ENCODE measurements at regions not wholly inside any gene's neighbourhood (a gene's known extent, or its start where the extent isn't known, plus 50 kb on each side); places are given as distances from the start of the nearest gene placed in this dataset.

GRCh38 chr3:94251566-94251965 lies 188.7 kb downstream of the NSUN3 start:
- no peaks in the 10 kb centered on the region for H3K36me3 Mint-ChIP-seq
- H3K36me3 ChIP-seq (ENCODE audit: control insufficient read depth, insufficient read depth, low read length), result no peaks in the 10 kb centered on the region
- TF ChIP-seq CTCF (IDR thresholded peaks at IDR 0.05), result no peak
- DNase-seq (no peak), ATAC-seq (no peak)
- H3K9me3 ChIP-seq (ENCODE audit: control insufficient read depth, insufficient read depth, low read length), result no peaks in the 10 kb centered on the region
- peaks cover 0 to 2% of the 10 kb centered on the region in 2 donors for H3K9me3 Mint-ChIP-seq
- no peaks in the 10 kb centered on the region for H3K4me1 ChIP-seq (ENCODE audit: control insufficient read depth, insufficient read depth, low read length)
- H3K4me1 Mint-ChIP-seq, result no peaks in the 10 kb centered on the region
- intact Hi-C loops (cut with micrococcal nuclease), result no loop called here
- H3K27me3 Mint-ChIP-seq (ENCODE audit: low read depth in 2 of 2), result no peaks in the 10 kb centered on the region
- 36% methylated on average over 1 of the region's 1 CpG for WGBS (ENCODE audit: insufficient coverage)
- H3K4me3 ChIP-seq (ENCODE audit: low read length), result no peak overlapping the region
- H3K27ac Mint-ChIP-seq, result no peak overlapping the region
- H3K27me3 ChIP-seq (ENCODE audit: control insufficient read depth, insufficient read depth, low read length), result no peaks in the 10 kb centered on the region
- H3K27ac ChIP-seq (ENCODE audit: low read length), result no peak overlapping the region
- H3K4me3 Mint-ChIP-seq, result no peak overlapping the region

- Histone ChIP-seq H3K27me3 (ENCODE audit: control insufficient read depth, insufficient read depth, low read length) (no peaks in the 10 kb centered on the region), H3K36me3 (ENCODE audit: control insufficient read depth, insufficient read depth, low read length) (no peaks in the 10 kb centered on the region), H3K9me3 (ENCODE audit: control insufficient read depth, insufficient read depth, low read length) (no peaks in the 10 kb centered on the region), H3K4me1 (ENCODE audit: control insufficient read depth, insufficient read depth, low read length) (no peaks in the 10 kb centered on the region), H3K4me3 (ENCODE audit: low read length) (no peak overlapping the region), H3K27ac (ENCODE audit: low read length) (no peak overlapping the region)
- intact Hi-C loops (cut with micrococcal nuclease), result no loop called here
- Mint-ChIP-seq H3K9me3 (peaks cover 0 to 2% of the 10 kb centered on the region in 2 donors), H3K36me3 (no peaks in the 10 kb centered on the region), H3K4me1 (no peaks in the 10 kb centered on the region), H3K27me3 (ENCODE audit: low read depth in 2 of 2) (no peaks in the 10 kb centered on the region), H3K27ac (no peak overlapping the region), H3K4me3 (no peak overlapping the region)
- 75% methylated on average over 1 of the region's 1 CpG for WGBS (ENCODE audit: insufficient coverage)
- no peak for TF ChIP-seq CTCF (IDR thresholded peaks at IDR 0.05)
- no peak for ATAC-seq
- DNase-seq, result no peak
Observed at GRCh38 chr3:94252316-94252715, 189.5 kb downstream of the NSUN3 start.

GRCh38 chr3:94256888-94257813 lies 194.3 kb downstream of the NSUN3 start:
- H3K4me1 ChIP-seq (ENCODE audit: control insufficient read depth, insufficient read depth, low read length), result no peaks in the 10 kb centered on the region
- Mint-ChIP-seq H3K27me3 (ENCODE audit: low read depth in 2 of 2) (no peaks in the 10 kb centered on the region), H3K9me3 (peaks cover 0 to 6% of the 10 kb centered on the region in 2 donors), H3K27ac (no peak overlapping the region), H3K4me1 (no peaks in the 10 kb centered on the region), H3K4me3 (no peak overlapping the region), H3K36me3 (no peaks in the 10 kb centered on the region)
- 92% methylated on average over 5 of the region's 5 CpGs for WGBS (ENCODE audit: insufficient coverage)
- no peaks in the 10 kb centered on the region for H3K27me3 ChIP-seq (ENCODE audit: control insufficient read depth, insufficient read depth, low read length)
- no peak for ATAC-seq
- H3K4me3 ChIP-seq (ENCODE audit: low read length), result no peak overlapping the region
- no peak for DNase-seq
- H3K36me3 ChIP-seq (ENCODE audit: control insufficient read depth, insufficient read depth, low read length), result no peaks in the 10 kb centered on the region
- no peak for TF ChIP-seq CTCF (IDR thresholded peaks at IDR 0.05)
- H3K27ac ChIP-seq (ENCODE audit: low read length), result no peak overlapping the region
- no peaks in the 10 kb centered on the region for H3K9me3 ChIP-seq (ENCODE audit: control insufficient read depth, insufficient read depth, low read length)
- intact Hi-C loops (cut with micrococcal nuclease), result no loop called here

GRCh38 chr3:94258851-94259250 lies 196.0 kb downstream of the NSUN3 start:
- TF ChIP-seq CTCF (IDR thresholded peaks at IDR 0.05), result no peak
- no peak overlapping the region for H3K27ac Mint-ChIP-seq
- intact Hi-C loops (cut with micrococcal nuclease), result no loop called here
- no peak overlapping the region for H3K4me3 ChIP-seq (ENCODE audit: low read length)
- H3K36me3 Mint-ChIP-seq, result no peaks in the 10 kb centered on the region
- H3K27me3 Mint-ChIP-seq (ENCODE audit: low read depth in 2 of 2), result no peaks in the 10 kb centered on the region
- no peaks in the 10 kb centered on the region for H3K27me3 ChIP-seq (ENCODE audit: control insufficient read depth, insufficient read depth, low read length)
- H3K36me3 ChIP-seq (ENCODE audit: control insufficient read depth, insufficient read depth, low read length), result no peaks in the 10 kb centered on the region
- H3K9me3 ChIP-seq (ENCODE audit: control insufficient read depth, insufficient read depth, low read length), result no peaks in the 10 kb centered on the region
- peaks cover 0 to 6% of the 10 kb centered on the region in 2 donors for H3K9me3 Mint-ChIP-seq
- H3K4me1 ChIP-seq (ENCODE audit: control insufficient read depth, insufficient read depth, low read length), result no peaks in the 10 kb centered on the region
- DNase-seq (no peak), ATAC-seq (no peak)
- no peak overlapping the region for H3K4me3 Mint-ChIP-seq
- H3K27ac ChIP-seq (ENCODE audit: low read length), result no peak overlapping the region
- no peaks in the 10 kb centered on the region for H3K4me1 Mint-ChIP-seq

All from natural killer cell (primary cell).